Hippocampal formation (tissue), 2 donors: ENCODE measurements at regions not wholly inside any gene's neighbourhood (a gene's known extent, or its start where the extent isn't known, plus 50 kb on each side); places are given as distances from the start of the nearest gene placed in this dataset.
"Not testable (repeated sequence)": the region's sequence is repeated elsewhere in the genome, so short reads cannot be mapped to it uniquely, and the experiment has no call there.

Experiments
- DNase-seq, 2 donors: peaks; one replicate each; lab custom pipeline; 2025; lab: John Stamatoyannopoulos, UW

DNA sequence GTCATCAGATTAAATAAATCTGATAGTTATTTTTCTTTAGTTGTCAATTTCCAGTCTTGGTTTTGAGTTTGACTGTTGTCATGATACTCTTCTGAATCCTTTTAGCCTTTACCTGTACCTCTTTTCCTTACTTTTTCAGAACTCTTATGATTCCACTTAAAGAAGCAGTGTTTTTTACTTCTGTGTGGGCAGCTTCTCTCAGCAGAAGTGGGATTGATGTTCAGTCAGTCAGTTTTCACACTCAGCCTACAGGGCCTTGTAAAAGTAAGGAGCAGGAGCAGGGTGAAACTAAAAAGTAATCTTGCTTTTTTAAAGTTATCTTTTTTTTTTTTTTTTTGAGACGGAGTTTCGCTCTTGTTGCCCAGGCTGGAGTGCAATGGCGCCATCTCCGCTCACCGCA lies 75.1 kb downstream of the HAUS1 start:
- DNase-seq: no peak

DNA sequence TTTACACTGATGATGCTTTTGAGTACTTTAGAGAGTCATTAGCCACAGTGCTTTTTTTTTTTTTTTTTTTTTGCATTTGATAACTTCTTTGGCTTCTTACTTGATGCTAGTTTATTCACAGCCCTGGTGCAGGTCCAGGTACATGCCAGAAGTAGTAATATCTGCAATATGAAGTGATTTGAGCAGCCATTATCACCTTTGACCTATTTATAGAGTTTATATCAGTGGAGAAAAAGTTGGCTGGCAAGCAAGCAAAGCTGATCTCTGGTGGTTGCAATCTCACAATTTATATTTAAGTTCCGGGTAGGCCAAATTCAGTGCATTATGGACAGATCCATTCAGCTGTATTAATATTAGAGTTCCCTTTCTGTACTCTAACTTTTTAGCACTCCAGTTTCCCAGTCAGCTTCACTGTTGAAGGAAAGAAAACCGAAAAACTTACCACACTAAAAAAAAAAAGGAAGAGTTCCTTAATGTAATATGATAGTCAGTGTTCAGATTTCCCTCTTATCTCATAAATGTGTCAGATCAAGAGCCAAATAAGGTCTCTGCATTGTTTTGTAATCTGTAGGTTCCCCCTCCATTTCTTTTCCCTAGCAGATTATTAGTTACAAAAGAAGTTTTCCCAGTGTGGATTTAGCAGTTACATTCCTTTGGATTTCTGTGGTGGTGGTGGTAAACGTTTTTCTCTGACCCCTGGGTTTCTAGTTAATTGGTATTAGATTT lies 78.6 kb downstream of the HAUS1 start:
- no peak for DNase-seq

DNA sequence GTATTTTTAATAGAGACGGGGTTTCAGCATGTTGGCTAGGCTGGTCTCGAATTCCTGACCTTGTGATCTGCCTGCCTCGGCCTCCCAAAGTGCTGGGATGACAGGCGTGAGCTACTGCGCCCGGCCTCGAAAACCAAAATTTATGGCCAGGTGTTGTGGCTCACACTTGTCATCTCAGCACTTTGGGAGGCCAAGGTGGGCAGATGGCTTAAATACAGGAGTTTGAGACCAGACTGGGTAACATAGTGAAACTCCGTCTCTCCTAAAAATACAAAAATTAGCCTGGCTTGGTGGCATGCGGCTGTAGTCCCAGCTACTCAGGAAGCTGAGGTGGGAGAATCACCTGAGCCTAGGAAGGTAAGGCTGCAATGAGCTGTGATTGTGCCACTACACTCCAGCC lies 80.1 kb downstream of the HAUS1 start:
- DNase-seq: not testable (repeated sequence)

DNA sequence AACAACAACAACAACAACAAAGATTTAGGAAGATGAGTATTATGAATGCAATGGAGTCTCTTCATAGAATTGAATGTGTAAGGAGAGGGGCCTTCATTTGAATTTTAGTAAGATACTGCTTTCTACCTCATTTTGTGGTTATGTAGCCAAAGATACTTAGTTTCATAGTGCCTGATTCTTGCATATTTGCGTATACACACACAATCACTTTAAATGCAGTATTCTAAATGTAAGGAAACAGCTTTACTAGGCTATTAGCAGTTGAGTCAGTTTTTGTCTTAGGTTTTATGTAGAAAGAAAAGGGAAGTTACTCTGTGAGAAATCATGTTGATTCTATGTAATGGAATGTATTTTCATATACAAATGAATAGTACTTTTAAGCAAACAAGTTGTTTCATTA lies 80.5 kb downstream of the HAUS1 start:
- no peak for DNase-seq

DNA sequence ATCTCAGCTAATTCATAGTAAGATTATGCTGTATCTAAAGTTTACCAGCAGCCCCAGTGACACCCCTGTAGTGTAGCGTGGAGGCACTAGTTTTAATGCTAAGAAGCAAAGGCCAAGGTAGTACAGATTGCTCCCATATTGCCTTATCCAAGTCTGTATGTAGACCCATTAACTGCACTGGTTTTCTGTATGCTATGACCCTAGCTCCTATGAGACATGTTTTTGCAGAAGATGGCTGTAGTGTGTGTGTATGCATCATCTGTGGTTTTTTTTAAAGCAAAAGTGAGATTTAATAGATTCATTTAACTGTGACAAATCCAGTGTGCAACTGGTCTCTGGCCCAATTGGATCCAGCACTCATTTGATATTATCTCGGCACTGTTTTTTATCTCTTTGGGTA lies 86.5 kb downstream of the HAUS1 start:
- DNase-seq: no peak

DNA sequence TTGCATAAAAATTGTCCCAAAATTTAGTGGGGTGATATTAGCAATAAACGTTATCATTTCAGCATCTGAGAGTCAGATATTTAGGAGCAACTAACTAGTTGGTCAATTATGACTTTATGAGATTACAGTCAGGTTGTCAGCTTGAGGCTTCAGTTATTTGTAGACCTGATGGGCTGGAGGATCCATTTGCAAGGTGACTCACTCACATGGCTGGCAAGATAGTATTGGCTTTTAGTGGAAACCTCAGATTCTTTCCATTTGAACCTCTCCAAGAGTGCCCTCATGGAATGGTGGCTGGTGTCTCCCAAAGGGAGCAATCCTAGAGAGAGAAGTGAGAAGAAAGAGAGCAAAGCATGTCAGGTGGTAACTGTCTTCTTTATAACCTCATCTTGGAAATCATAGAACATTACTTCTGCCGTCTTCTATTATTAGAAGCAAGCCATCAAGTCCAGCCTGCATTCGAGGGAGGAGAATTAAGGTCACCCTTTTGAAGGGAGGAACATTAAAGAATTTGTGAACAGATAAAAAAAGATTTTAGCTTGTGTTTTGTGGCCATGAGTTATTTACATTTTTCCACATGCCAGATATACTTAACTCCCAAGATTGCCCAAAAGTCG lies 92.5 kb downstream of the HAUS1 start:
- DNase-seq: no peak

- no peak for DNase-seq
Observed at GRCh38 chr18:46199515-46200147, 95.4 kb downstream of the HAUS1 start.

- not testable (repeated sequence) for DNase-seq
Observed at GRCh38 chr18:46200178-46201055, 96.2 kb downstream of the HAUS1 start.

- no peak for DNase-seq
Observed at GRCh38 chr18:46204143-46204542, 100.0 kb downstream of the HAUS1 start.

GRCh38 chr18:46207985-46208384 lies 103.8 kb downstream of the HAUS1 start:
- DNase-seq: no peak

GRCh38 chr18:46209161-46209560 lies 105.0 kb downstream of the HAUS1 start:
- DNase-seq: no peak

DNA sequence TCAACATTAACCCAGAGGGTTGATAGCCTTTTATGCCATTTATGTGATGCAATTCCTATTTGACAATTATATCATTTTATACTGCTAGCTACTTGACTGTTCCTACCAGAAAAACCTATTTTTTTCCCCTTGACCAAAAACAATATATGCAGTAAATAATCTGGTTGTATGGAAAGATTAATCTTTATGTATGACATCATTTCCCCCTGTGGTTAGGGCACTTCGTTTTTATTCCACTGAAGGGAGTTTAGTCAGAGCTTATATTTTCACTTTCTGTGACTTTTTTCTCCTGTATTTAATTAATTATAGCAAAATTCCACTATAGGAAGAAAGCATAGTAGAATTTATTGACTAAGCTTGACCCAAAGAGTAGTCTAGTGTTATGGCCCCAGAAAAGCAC lies 107.6 kb downstream of the HAUS1 start:
- no peak for DNase-seq

DNA sequence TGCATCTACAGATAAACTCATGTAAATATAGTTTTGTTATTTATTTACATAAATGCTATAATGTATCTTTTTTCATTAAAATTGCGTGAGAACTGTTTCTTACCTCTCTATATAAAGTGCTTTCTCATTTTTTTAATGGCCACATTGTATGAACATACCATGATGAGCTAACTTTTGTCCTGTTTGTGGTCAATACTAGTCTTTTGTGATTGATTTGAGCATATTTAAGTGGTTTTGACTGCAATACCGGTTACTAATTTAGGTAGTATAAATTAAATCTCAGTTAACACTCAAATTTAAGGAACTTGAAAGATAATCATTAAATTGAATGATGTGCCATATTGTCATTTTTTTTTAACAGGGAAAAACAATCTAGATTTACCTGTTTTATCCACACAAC lies 108.2 kb downstream of the HAUS1 start:
- DNase-seq: no peak

DNA sequence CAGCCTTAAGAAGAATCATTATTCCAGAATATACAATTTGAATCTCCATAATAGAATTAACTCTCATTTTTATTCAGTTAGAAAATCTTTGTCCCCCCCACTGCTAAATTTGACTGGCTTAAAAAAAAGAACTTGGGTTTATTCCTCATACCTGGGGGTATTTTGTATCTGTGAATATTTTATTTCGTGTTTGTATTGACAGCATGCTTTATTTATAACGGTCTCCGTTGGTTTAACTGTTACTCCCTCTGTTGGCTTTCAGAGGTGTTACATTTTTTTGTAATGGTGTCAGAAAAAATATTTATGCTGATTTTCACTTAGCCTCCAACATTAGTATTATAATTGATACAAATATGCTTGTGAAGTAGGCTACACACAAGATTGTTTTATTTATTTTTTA lies 109.1 kb downstream of the HAUS1 start:
- DNase-seq: no peak

DNA sequence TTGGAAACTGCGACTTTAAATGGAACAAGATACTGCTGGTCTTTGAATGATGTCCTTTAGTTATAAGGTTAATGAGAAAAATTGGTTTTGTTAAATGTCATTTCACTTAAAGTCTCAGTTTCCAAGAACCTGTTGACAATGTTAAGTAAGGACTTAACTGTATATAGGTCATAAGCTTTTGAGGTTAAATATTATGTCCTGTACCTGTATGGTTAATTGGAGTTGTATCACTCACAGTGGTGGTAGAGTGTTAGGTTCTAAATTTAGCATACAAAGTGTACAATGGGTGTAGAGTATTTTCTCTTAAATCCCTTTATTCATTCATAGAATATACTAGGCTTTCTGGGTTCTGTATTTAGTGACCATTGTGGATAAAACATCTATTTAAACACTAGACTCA lies 110.2 kb downstream of the HAUS1 start:
- no peak for DNase-seq

DNA sequence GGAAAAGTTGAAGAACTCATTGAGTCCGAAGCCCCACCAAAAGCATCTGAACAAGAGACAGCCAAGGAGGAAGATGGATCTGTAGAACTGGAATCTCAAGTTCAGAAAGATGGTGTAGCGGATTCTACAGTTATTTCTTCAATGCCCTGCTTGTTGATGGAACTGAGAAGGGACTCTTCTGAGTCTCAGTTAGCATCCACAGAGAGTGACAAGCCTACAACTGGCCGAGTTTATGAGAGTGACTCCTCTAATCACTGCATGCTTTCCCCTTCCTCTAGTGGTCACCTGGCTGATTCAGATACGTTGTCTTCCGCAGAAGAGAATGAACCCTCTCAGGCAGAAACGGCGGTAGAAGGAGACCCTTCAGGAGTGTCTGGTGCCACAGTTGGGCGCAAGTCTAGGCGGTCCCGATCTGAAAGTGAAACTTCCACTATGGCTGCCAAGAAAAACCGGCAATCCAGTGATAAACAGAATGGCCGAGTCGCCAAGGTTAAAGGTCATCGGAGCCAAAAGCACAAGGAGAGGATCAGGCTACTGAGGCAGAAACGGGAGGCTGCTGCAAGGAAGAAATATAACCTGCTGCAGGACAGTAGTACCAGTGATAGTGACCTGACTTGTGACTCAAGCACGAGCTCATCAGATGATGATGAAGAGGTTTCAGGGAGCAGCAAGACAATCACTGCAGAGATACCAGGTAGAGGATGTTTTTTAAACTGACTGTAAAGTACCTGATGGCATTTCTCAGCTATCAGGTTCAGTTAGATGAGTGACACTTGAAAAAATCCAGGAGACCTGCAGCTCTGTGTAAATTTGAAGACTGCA lies 111.9 kb downstream of the HAUS1 start:
- no peak for DNase-seq

GRCh38 chr18:46220116-46220515 lies 115.9 kb downstream of the HAUS1 start:
- DNase-seq: no peak

DNA sequence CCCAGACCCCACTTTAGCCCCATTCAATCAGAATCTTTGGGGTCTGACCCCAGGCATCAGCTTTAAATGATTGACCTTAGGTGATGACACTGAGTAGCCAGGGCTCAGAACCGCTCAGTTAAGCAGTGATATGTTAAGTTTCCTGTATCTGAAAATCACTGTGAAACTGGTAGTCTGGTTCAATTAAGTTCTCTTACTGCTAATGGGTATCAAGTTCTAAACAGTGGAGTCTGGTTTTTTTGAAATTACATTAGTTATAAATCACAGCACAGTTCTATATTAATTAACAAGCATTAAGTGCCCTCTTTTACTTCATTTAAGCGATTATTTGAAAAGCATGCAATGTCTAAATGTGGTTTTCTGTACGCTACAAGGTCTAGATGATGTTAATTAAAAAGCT lies 117.9 kb downstream of the HAUS1 start:
- no peak for DNase-seq

DNA sequence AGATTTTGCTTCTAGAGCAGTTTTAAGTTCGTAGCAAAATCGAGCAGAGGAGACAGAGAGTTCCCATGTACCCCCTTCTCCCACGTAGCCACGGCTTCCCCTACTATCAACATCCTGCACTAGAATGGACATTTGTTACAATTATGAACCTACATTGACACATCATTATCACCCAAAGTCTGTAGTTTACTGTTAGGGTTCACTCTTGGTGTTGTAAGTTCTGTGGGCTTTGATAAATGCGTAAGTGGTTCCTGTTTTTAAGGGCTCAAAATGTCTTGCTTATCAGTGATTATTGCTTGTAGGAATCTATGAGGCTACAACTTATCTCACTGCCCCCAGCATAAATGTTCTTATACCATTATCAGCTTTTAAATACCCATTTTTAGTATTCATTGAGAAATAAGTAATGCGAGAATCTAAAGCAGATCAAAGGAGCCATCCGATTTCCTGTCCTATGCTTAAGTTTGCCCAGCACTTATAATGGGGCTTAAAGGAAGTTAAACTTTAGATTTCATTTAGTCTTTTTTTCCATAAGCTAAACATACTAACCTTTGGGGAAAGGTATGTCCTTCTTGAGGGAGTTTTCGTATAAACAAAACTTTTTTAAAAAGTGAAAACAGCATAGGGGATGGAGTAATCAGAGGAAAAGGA lies 118.7 kb downstream of the HAUS1 start:
- no peak for DNase-seq

DNA sequence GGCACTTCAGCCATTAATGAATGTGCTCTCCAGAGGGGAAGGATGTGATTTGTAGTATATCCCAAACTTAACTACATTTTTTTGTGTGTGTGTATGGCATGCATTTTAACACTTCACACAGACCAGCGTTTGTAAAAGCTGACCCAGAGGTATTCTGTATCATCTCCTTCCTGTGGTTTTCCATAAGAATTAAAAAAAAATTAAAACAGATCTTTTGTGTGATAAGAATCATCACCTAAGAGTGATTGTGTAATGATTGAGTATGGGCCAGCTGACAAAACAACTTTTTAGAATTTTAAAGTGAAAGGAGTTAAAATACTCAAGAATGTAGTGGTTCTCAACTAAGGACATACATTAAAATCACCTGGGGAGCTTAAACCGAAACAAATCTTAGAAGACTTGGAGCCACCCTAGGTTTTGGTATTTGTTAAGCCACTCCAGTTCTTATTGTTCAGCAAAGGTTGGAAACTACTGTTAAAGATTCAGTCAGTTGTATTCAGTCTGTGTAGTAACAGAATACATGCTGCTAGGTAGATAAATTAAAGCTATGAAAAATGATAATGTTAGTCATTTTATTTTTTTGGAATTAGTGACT lies 120.1 kb downstream of the HAUS1 start:
- no peak for DNase-seq

- DNase-seq: no peak
Observed at GRCh38 chr18:46226461-46226860, 122.3 kb downstream of the HAUS1 start.
